ENCODE measurements at regions not wholly inside any gene's neighbourhood (a gene's known extent, or its start where the extent isn't known, plus 50 kb on each side); places are given as distances from the start of the nearest gene placed in this dataset.

GRCh38 chr9:27990524-27990923, 417.2 kb upstream of the C9orf72 start:
- Mint-ChIP-seq H3K9me3 (peaks cover 2% of the 10 kb centered on the region), H3K36me3 (no peaks in the 10 kb centered on the region), H3K27ac (no peak overlapping the region), H3K27me3 (ENCODE audit: insufficient read depth, low read depth) (no peaks in the 10 kb centered on the region), H3K4me3 (no peak overlapping the region), H3K4me1 (no peaks in the 10 kb centered on the region)
- DNase-seq (ENCODE audit: low spot score): no peak
- Histone ChIP-seq H2AFZ (replicated peaks) (no peak overlapping the region), H3K36me3 (no peaks in the 10 kb centered on the region), H3K27ac (no peak overlapping the region), H3F3A (ENCODE audit: low read depth) (no peaks in the 10 kb centered on the region), H3K4me3 (no peak overlapping the region), H4K20me1 (ENCODE audit: low read depth) (no peaks in the 10 kb centered on the region), H3K4me2 (no peak overlapping the region), H3K4me1 (peaks cover 19% of the 10 kb centered on the region), H3K27me3 (no peaks in the 10 kb centered on the region), H3K9me3 (ENCODE audit: low read depth) (no peaks in the 10 kb centered on the region), H3K79me2 (ENCODE audit: low read depth) (no peaks in the 10 kb centered on the region), H3K9ac (no peak overlapping the region)
- no peak for TF ChIP-seq EZH2phosphoT487 (IDR thresholded peaks at IDR 0.05)

- H3K27me3 Mint-ChIP-seq (ENCODE audit: insufficient read depth, low read depth): no peaks in the 10 kb centered on the region
- Histone ChIP-seq H3K9me3 (ENCODE audit: low read depth) (no peaks in the 10 kb centered on the region), H3F3A (ENCODE audit: low read depth) (no peaks in the 10 kb centered on the region), H3K27me3 (no peaks in the 10 kb centered on the region), H2AFZ (replicated peaks) (no peak overlapping the region), H3K4me3 (no peak overlapping the region), H4K20me1 (ENCODE audit: low read depth) (no peaks in the 10 kb centered on the region), H3K27ac (no peak overlapping the region), H3K79me2 (ENCODE audit: low read depth) (no peaks in the 10 kb centered on the region), H3K4me2 (no peak overlapping the region), H3K9ac (no peak overlapping the region), H3K36me3 (no peaks in the 10 kb centered on the region), H3K4me1 (peaks cover 19% of the 10 kb centered on the region)
- DNase-seq (ENCODE audit: low spot score): no peak
- peaks cover 2% of the 10 kb centered on the region for H3K9me3 Mint-ChIP-seq
- TF ChIP-seq CTCF (IDR thresholded peaks at IDR 0.05): no peak
- no peak for TF ChIP-seq EZH2 (IDR thresholded peaks at IDR 0.05)
- no peak for TF ChIP-seq EZH2phosphoT487 (IDR thresholded peaks at IDR 0.05)
- no peaks in the 10 kb centered on the region for H3K4me1 Mint-ChIP-seq
- no peak overlapping the region for H3K27ac Mint-ChIP-seq
- no peaks in the 10 kb centered on the region for H3K36me3 Mint-ChIP-seq
- no peak overlapping the region for H3K4me3 Mint-ChIP-seq
Observed at GRCh38 chr9:27991221-27991620, 417.9 kb upstream of the C9orf72 start.

- Mint-ChIP-seq H3K27ac (no peak overlapping the region), H3K27me3 (ENCODE audit: insufficient read depth, low read depth) (peaks cover 2% of the 10 kb centered on the region), H3K9me3 (no peaks in the 10 kb centered on the region), H3K4me1 (peaks cover 4% of the 10 kb centered on the region), H3K4me3 (no peak overlapping the region), H3K36me3 (no peaks in the 10 kb centered on the region)
- no peak overlapping the region for H3K4me2 ChIP-seq
- H2AFZ ChIP-seq (replicated peaks): peak overlapping the region; percentile 68
- no peaks in the 10 kb centered on the region for H3K9me3 ChIP-seq (ENCODE audit: low read depth)
- no peak overlapping the region for H3K9ac ChIP-seq
- no peaks in the 10 kb centered on the region for H3K27me3 ChIP-seq
- no peaks in the 10 kb centered on the region for H3K4me1 ChIP-seq
- no peak overlapping the region for H3K27ac ChIP-seq
- no peaks in the 10 kb centered on the region for H4K20me1 ChIP-seq (ENCODE audit: low read depth)
- no peaks in the 10 kb centered on the region for H3K79me2 ChIP-seq (ENCODE audit: low read depth)
- TF ChIP-seq EZH2phosphoT487 (IDR thresholded peaks at IDR 0.05): no peak
- no peak for TF ChIP-seq CTCF (IDR thresholded peaks at IDR 0.05)
- no peak for TF ChIP-seq EZH2 (IDR thresholded peaks at IDR 0.05)
- H3K4me3 ChIP-seq: no peak overlapping the region
- H3F3A ChIP-seq (ENCODE audit: low read depth): no peaks in the 10 kb centered on the region
- no peak for DNase-seq (ENCODE audit: low spot score)
- H3K36me3 ChIP-seq: no peaks in the 10 kb centered on the region
Observed at GRCh38 chr9:28001096-28001495, 427.8 kb upstream of the C9orf72 start.

GRCh38 chr9:28004900-28005299, 431.6 kb upstream of the C9orf72 start:
- Mint-ChIP-seq H3K27me3 (ENCODE audit: insufficient read depth, low read depth) (no peaks in the 10 kb centered on the region), H3K27ac (no peak overlapping the region), H3K4me3 (no peak overlapping the region), H3K9me3 (no peaks in the 10 kb centered on the region), H3K36me3 (no peaks in the 10 kb centered on the region), H3K4me1 (peaks cover 2% of the 10 kb centered on the region)
- Histone ChIP-seq H3K4me3 (no peak overlapping the region), H3K27me3 (no peaks in the 10 kb centered on the region), H3F3A (ENCODE audit: low read depth) (no peaks in the 10 kb centered on the region), H3K27ac (no peak overlapping the region), H3K9ac (no peak overlapping the region), H3K4me2 (no peak overlapping the region), H3K4me1 (no peaks in the 10 kb centered on the region), H3K36me3 (no peaks in the 10 kb centered on the region), H4K20me1 (ENCODE audit: low read depth) (no peaks in the 10 kb centered on the region), H3K79me2 (ENCODE audit: low read depth) (no peaks in the 10 kb centered on the region), H2AFZ (replicated peaks) (no peak overlapping the region), H3K9me3 (ENCODE audit: low read depth) (no peaks in the 10 kb centered on the region)
- TF ChIP-seq EZH2 (IDR thresholded peaks at IDR 0.05) (no peak), EZH2phosphoT487 (IDR thresholded peaks at IDR 0.05) (no peak), CTCF (IDR thresholded peaks at IDR 0.05) (no peak)
- no peak for DNase-seq (ENCODE audit: low spot score)

Measured in neural progenitor cell (in vitro differentiated cells).